ENCODE measurements at regions not wholly inside any gene's neighbourhood (a gene's known extent, or its start where the extent isn't known, plus 50 kb on each side); places are given as distances from the start of the nearest gene placed in this dataset.

DNA sequence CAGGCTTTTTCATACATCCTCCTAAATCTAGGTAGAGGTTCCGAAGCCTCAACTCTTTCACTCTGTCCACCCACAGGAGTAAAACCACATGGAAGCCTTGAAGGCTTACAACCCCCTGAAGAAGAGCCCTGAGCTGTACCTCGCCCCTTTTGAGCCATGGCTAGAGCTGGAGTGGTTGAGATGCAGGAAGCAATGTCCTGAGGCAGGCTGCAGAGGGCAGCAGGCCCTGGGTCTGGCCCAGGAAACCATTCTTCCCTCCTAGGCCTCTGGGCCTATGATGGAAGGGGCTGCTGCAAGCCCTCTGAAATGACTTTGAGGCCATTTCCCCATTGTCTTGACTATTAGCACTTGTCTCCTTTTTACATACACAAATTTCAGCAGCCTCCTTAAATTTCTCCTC, 1503.0 kb downstream of the KCNT2 start:
- no peak overlapping the region for H3K27ac ChIP-seq (ENCODE audit: insufficient read depth, low read depth, low read length)
- H3K27me3 ChIP-seq (ENCODE audit: control insufficient read depth in 2 of 2, insufficient read depth in 2 of 2, low read length in 2 of 2), result no peaks in the 10 kb centered on the region
- no peak overlapping the region for H3K4me3 ChIP-seq (replicated peaks in 1 of 3; ENCODE audit: insufficient read depth in 1 of 3, low read depth in 1 of 3, low read length in 3 of 3)
- H3K4me2 ChIP-seq (ENCODE audit: insufficient read depth, low read length), result no peak overlapping the region
- no peak overlapping the region for H3K9ac ChIP-seq (replicated peaks; ENCODE audit: extremely low read depth, insufficient read depth, low read length)
- peaks cover 4% of the 10 kb centered on the region for H3K9me3 ChIP-seq (replicated peaks; ENCODE audit: control insufficient read depth, insufficient read depth, low read length)
- H4K20me1 ChIP-seq (replicated peaks; ENCODE audit: control insufficient read depth, extremely low read depth, insufficient read depth, low read length), result no peaks in the 10 kb centered on the region
- BruUV-seq (replicated peaks), result no TSS peak
- H3K79me2 ChIP-seq (ENCODE audit: control insufficient read depth, insufficient read depth, low read length), result no peaks in the 10 kb centered on the region
- TF ChIP-seq POLR2A (IDR thresholded peaks at IDR 0.05; ENCODE audit: low read depth, low read length) (no peak), FOS (IDR thresholded peaks at IDR 0.05; ENCODE audit: borderline replicate concordance, insufficient read depth, low read length) (no peak), JUN (IDR thresholded peaks at IDR 0.05; ENCODE audit: borderline replicate concordance, insufficient read depth, insufficient read length, low read depth) (no peak), MAX (IDR thresholded peaks at IDR 0.05; ENCODE audit: insufficient read depth, insufficient read length) (no peak), EZH2 (IDR thresholded peaks at IDR 0.05; ENCODE audit: borderline replicate concordance, low read depth, low read length, severe bottlenecking) (no peak), GATA2 (IDR thresholded peaks at IDR 0.05; ENCODE audit: insufficient read depth, insufficient read length, low read depth, low read length) (no peak), CTCF (IDR thresholded peaks at IDR 0.05; ENCODE audit: extremely low read depth in 1 of 2, insufficient read depth in 1 of 2, low read depth in 1 of 2, low read length in 2 of 2) (no peak), MYC (IDR thresholded peaks at IDR 0.05; ENCODE audit: low read depth, low read length) (no peak), POLR2AphosphoS5 (IDR thresholded peaks at IDR 0.05; ENCODE audit: insufficient read depth, low read depth, low read length) (no peak)
- CTCF ChIA-PET, result no interaction called here
- DNase-seq (ENCODE audit: low read depth, low spot score), result no peak
- H3K9me1 ChIP-seq (replicated peaks; ENCODE audit: control insufficient read depth, extremely low read depth, insufficient read depth, low read length), result no peaks in the 10 kb centered on the region
- H2AFZ ChIP-seq (ENCODE audit: low read depth, low read length), result no peak overlapping the region
- no peak for FAIRE-seq
- POLR2A ChIA-PET, result no interaction called here
- intact Hi-C loops (cut with micrococcal nuclease) (no loop called here), dilution Hi-C loops (cut with MboI; ENCODE audit: extremely low pct_ligation_motif_present, low sequenced_read_pairs) (no loop called here)
- H3K4me1 ChIP-seq (ENCODE audit: control insufficient read depth, extremely low read depth, insufficient read depth, low read length), result no peaks in the 10 kb centered on the region
- no peaks in the 10 kb centered on the region for H3K36me3 ChIP-seq (ENCODE audit: control insufficient read depth in 2 of 2, extremely low read depth in 1 of 2, insufficient read depth in 2 of 2, low read length in 2 of 2)
